H7 (cell line): ENCODE measurements at regions not wholly inside any gene's neighbourhood (a gene's known extent, or its start where the extent isn't known, plus 50 kb on each side); places are given as distances from the start of the nearest gene placed in this dataset.

Experiments used
- DNase-seq: peaks from one replicate; pipeline ENCODE4 v3.0.0; 2012
- H3K27me3 ChIP-seq: 2 replicates; pipeline ENCODE4 v1.6.0; 2011; ENCODE audit warnings: mild to moderate bottlenecking, low read length; ENCODE audit not compliant: control insufficient read depth, insufficient read depth
- H3K36me3 ChIP-seq: replicated peaks from 2 replicates; pipeline ENCODE4 v1.5.1; 2011; ENCODE audit warnings: low read length; ENCODE audit not compliant: control insufficient read depth, insufficient read depth
- H3K4me3 ChIP-seq: 2 replicates; pipeline ENCODE4 v1.5.1; 2011; ENCODE audit warnings: low read depth, mild to moderate bottlenecking, control low read depth, low read length, moderate library complexity; ENCODE audit not compliant: insufficient read depth

GRCh38 chr12:103130564-103130963 lies 173.1 kb downstream of the ASCL1 start:
- DNase-seq: no peak
- Histone ChIP-seq H3K27me3 (no peaks in the 10 kb centered on the region), H3K4me3 (no peak overlapping the region), H3K36me3 (no peaks in the 10 kb centered on the region; the same call in 1 of the 2 replicates)

GRCh38 chr12:103138538-103138937 lies 181.1 kb downstream of the ASCL1 start:
- Histone ChIP-seq H3K4me3 (no peak overlapping the region), H3K36me3 (no peaks in the 10 kb centered on the region; the same call in 1 of the 2 replicates), H3K27me3 (no peaks in the 10 kb centered on the region)
- DNase-seq: no peak

GRCh38 chr12:103139876-103140275 lies 182.4 kb downstream of the ASCL1 start:
- Histone ChIP-seq H3K36me3 (no peaks in the 10 kb centered on the region), H3K4me3 (no peak overlapping the region), H3K27me3 (no peaks in the 10 kb centered on the region)
- no peak for DNase-seq

- H3K27me3 ChIP-seq: no peaks in the 10 kb centered on the region
- no peak overlapping the region for H3K4me3 ChIP-seq
- no peaks in the 10 kb centered on the region for H3K36me3 ChIP-seq
- no peak for DNase-seq
Observed at GRCh38 chr12:103140286-103140685, 182.8 kb downstream of the ASCL1 start.

- Histone ChIP-seq H3K36me3 (no peaks in the 10 kb centered on the region), H3K27me3 (no peaks in the 10 kb centered on the region), H3K4me3 (no peak overlapping the region)
- DNase-seq: no peak
Observed at GRCh38 chr12:103144278-103144677, 186.8 kb downstream of the ASCL1 start.

GRCh38 chr12:103160622-103161021 lies 203.1 kb downstream of the ASCL1 start:
- H3K4me3 ChIP-seq: no peak overlapping the region
- H3K36me3 ChIP-seq: no peaks in the 10 kb centered on the region
- no peaks in the 10 kb centered on the region for H3K27me3 ChIP-seq
- DNase-seq: no peak

GRCh38 chr12:103161582-103162362 lies 204.3 kb downstream of the ASCL1 start:
- H3K4me3 ChIP-seq: no peak overlapping the region
- no peaks in the 10 kb centered on the region for H3K27me3 ChIP-seq
- no peak for DNase-seq
- H3K36me3 ChIP-seq: no peaks in the 10 kb centered on the region

GRCh38 chr12:103166949-103167348 lies 209.5 kb downstream of the ASCL1 start:
- Histone ChIP-seq H3K27me3 (no peaks in the 10 kb centered on the region), H3K36me3 (no peaks in the 10 kb centered on the region), H3K4me3 (no peak overlapping the region)
- no peak for DNase-seq

- no peak for DNase-seq
- H3K36me3 ChIP-seq: no peaks in the 10 kb centered on the region
- no peak overlapping the region for H3K4me3 ChIP-seq
- H3K27me3 ChIP-seq: no peaks in the 10 kb centered on the region
Observed at GRCh38 chr12:103172447-103173112, 215.1 kb downstream of the ASCL1 start.

- H3K27me3 ChIP-seq: no peaks in the 10 kb centered on the region
- no peak for DNase-seq
- no peaks in the 10 kb centered on the region for H3K36me3 ChIP-seq
- no peak overlapping the region for H3K4me3 ChIP-seq
Observed at GRCh38 chr12:103175625-103176024, 218.2 kb downstream of the ASCL1 start.

GRCh38 chr12:103177639-103178255 lies 220.3 kb downstream of the ASCL1 start:
- no peak for DNase-seq
- no peaks in the 10 kb centered on the region for H3K27me3 ChIP-seq
- H3K4me3 ChIP-seq: no peak overlapping the region
- H3K36me3 ChIP-seq: no peaks in the 10 kb centered on the region

- Histone ChIP-seq H3K27me3 (no peaks in the 10 kb centered on the region), H3K4me3 (no peak overlapping the region), H3K36me3 (no peaks in the 10 kb centered on the region)
- DNase-seq: no peak
Observed at GRCh38 chr12:103178366-103179080, 221.0 kb downstream of the ASCL1 start.

- H3K4me3 ChIP-seq: no peak overlapping the region
- no peaks in the 10 kb centered on the region for H3K27me3 ChIP-seq
- H3K36me3 ChIP-seq: no peaks in the 10 kb centered on the region
- no peak for DNase-seq
Observed at GRCh38 chr12:103181366-103182152, 224.1 kb downstream of the ASCL1 start.

GRCh38 chr12:103182299-103182698 lies 224.8 kb downstream of the ASCL1 start:
- no peak for DNase-seq
- no peak overlapping the region for H3K4me3 ChIP-seq
- no peaks in the 10 kb centered on the region for H3K27me3 ChIP-seq
- no peaks in the 10 kb centered on the region for H3K36me3 ChIP-seq
